SK-N-SH (cell line): ENCODE measurements at regions not wholly inside any gene's neighbourhood (a gene's known extent, or its start where the extent isn't known, plus 50 kb on each side); places are given as distances from the start of the nearest gene placed in this dataset.

ENCODE experiments used
- CTCF ChIA-PET: fragments of 300-600, 350-600 bp; formaldehyde crosslinking; extraction: SDS; loops from one replicate; lab custom pipeline; 2021; lab: Yijun Ruan, JAX
- POLR2A ChIA-PET: fragments of 350-600 bp; sonication (Branson Sonifier 250); formaldehyde crosslinking; extraction: SDS; loops from one replicate; lab custom pipeline; 2020; ENCODE audit warnings: antibody characterized with exemption, inconsistent platforms; lab: Yijun Ruan, JAX
- DNase-seq: peaks from one replicate; pipeline ENCODE4 v3.0.0; 2012
- H2AFZ ChIP-seq: fragments of 200-600 bp; sonication (generic); 2 replicates; pipeline ENCODE4 v1.8.1; 2016; ENCODE audit warnings: antibody characterized with exemption, mild to moderate bottlenecking, low read depth
- H3F3A ChIP-seq: fragments of 200-600 bp; sonication (generic); replicated peaks from 2 replicates; pipeline ENCODE3; 2016; ENCODE audit warnings: antibody characterized with exemption, mild to moderate bottlenecking; ENCODE audit not compliant: insufficient read depth
- H3K27ac ChIP-seq, 2 experiments: fragments of 200-500 bp in 1 of 2; fragments of 200-600 bp in 1 of 2; sonication (Bioruptor generic) in 1 of 2; sonication (generic), shearing (Covaris generic) in 1 of 2; 2 replicates each; pipeline versions ENCODE4 v1.5.1 to v1.6.1; 2014 to 2016; ENCODE audit warnings: low read depth in 2 of 2, inconsistent platforms in 1 of 2, low read length in 1 of 2, mild to moderate bottlenecking in 1 of 2, mixed read lengths in 1 of 2
- H3K27me3 ChIP-seq: fragments of 200-600 bp; sonication (generic), shearing (Covaris generic); 2 replicates; pipeline ENCODE4 v1.6.1; 2016; ENCODE audit warnings: mixed run types; ENCODE audit not compliant: insufficient read depth
- H3K36me3 ChIP-seq, 2 experiments: fragments of 200-500 bp in 1 of 2; fragments of 200-600 bp in 1 of 2; sonication (Bioruptor generic) in 1 of 2; sonication (generic) in 1 of 2; replicated peaks in 1 of 2; 2 replicates each; pipeline versions ENCODE3 to v1.5.1; 2014 to 2016; ENCODE audit warnings: low read length in 1 of 2, mild to moderate bottlenecking in 1 of 2; ENCODE audit not compliant: insufficient read depth in 2 of 2, control insufficient read depth in 1 of 2
- H3K4me1 ChIP-seq, 2 experiments: fragments of 200-500 bp in 1 of 2; fragments of 200-600 bp in 1 of 2; sonication (Bioruptor generic) in 1 of 2; sonication (generic), shearing (Covaris generic) in 1 of 2; 2 replicates each; pipeline versions ENCODE4 v1.5.1 to v1.6.1; 2014 to 2016; ENCODE audit warnings: low read depth in 1 of 2, low read length in 1 of 2, mixed run types in 1 of 2; ENCODE audit not compliant: insufficient read depth in 2 of 2, control insufficient read depth in 1 of 2
- H3K4me2 ChIP-seq: fragments of 200-600 bp; sonication (generic), shearing (Covaris generic); 2 replicates; pipeline ENCODE4 v1.6.1; 2017; ENCODE audit warnings: mixed run types
- H3K4me3 ChIP-seq, 2 experiments: fragments of 200-500 bp in 1 of 2; fragments of 200-600 bp in 1 of 2; sonication (Bioruptor generic) in 1 of 2; sonication (generic), shearing (Covaris generic) in 1 of 2; 2 replicates each; pipeline versions ENCODE4 v1.5.1 to v1.8.1; 2014 to 2016; ENCODE audit warnings: low read depth in 2 of 2, inconsistent platforms in 1 of 2, low read length in 1 of 2, mild to moderate bottlenecking in 1 of 2, mixed read lengths in 1 of 2, moderate library complexity in 1 of 2
- H3K79me2 ChIP-seq: fragments of 200-600 bp; sonication (generic); 2 replicates; pipeline ENCODE4 v1.8.1; 2017; ENCODE audit warnings: mild to moderate bottlenecking; ENCODE audit not compliant: insufficient read depth
- H3K9ac ChIP-seq: fragments of 200-600 bp; sonication (generic); 2 replicates; pipeline ENCODE4 v1.6.1; 2017; ENCODE audit warnings: mixed run types
- H3K9me2 ChIP-seq: fragments of 200-600 bp; sonication (generic); 2 replicates; pipeline ENCODE4 v1.6.1; 2017; ENCODE audit warnings: mixed run types
- H3K9me3 ChIP-seq: fragments of 200-600 bp; sonication (generic); 2 replicates; pipeline ENCODE4 v1.6.1; 2017; ENCODE audit warnings: mixed run types, mild to moderate bottlenecking, moderate library complexity
- H4K20me1 ChIP-seq: fragments of 200-600 bp; sonication (generic); 2 replicates; pipeline ENCODE4 v1.6.1; 2017; ENCODE audit warnings: mild to moderate bottlenecking, mixed run types; ENCODE audit not compliant: insufficient read depth
- CTCF ChIP-seq: fragments of 200-600 bp; sonication (generic); IDR thresholded peaks from 2 replicates; pipeline ENCODE4 v1.6.1; 2017; ENCODE audit warnings: antibody characterized with exemption, mild to moderate bottlenecking, moderate library complexity
- ELF1 ChIP-seq: IDR thresholded peaks from 2 replicates; pipeline ENCODE4 v1.4.0; 2012
- EP300 ChIP-seq, 2 experiments: IDR thresholded peaks; 2 replicates each; pipeline versions ENCODE4 v1.4.0 to v1.6.1; 2012; ENCODE audit warnings: borderline replicate concordance in 1 of 2, low read depth in 1 of 2, low read length in 1 of 2
- EZH2phosphoT487 ChIP-seq: fragments of 200-600 bp; sonication (generic); IDR thresholded peaks from 2 replicates; pipeline ENCODE4 v1.6.1; 2017; ENCODE audit warnings: low read depth, mixed run types, mild to moderate bottlenecking, antibody characterized with exemption, moderate library complexity, borderline replicate concordance
- FOSL2 ChIP-seq: IDR thresholded peaks from 2 replicates; pipeline ENCODE4 v1.4.0; 2012; ENCODE audit warnings: low read depth, mild to moderate bottlenecking, moderate library complexity, borderline replicate concordance
- GABPA ChIP-seq: IDR thresholded peaks from 2 replicates; pipeline ENCODE4 v1.4.0; 2012; ENCODE audit warnings: low read depth, mild to moderate bottlenecking
- NFIC ChIP-seq: IDR thresholded peaks from 2 replicates; pipeline ENCODE4 v1.4.0; 2012; ENCODE audit warnings: borderline replicate concordance
- NRF1 ChIP-seq: IDR thresholded peaks from 2 replicates; pipeline ENCODE4 v1.6.1; 2012; ENCODE audit warnings: low read depth, mild to moderate bottlenecking, low read length
- PBX3 ChIP-seq: IDR thresholded peaks from 2 replicates; pipeline ENCODE4; 2012
- REST ChIP-seq: IDR thresholded peaks from 2 replicates; pipeline ENCODE4 v1.6.1; 2012; ENCODE audit warnings: mild to moderate bottlenecking, low read depth, low read length, moderate library complexity
- SIN3A ChIP-seq: IDR thresholded peaks from 2 replicates; pipeline ENCODE4 v1.6.1; 2012; ENCODE audit warnings: low read depth, mild to moderate bottlenecking, low read length, moderate library complexity, borderline replicate concordance
- SMC3 ChIP-seq: IDR thresholded peaks from 2 replicates; pipeline ENCODE4 v1.6.1; 2012; ENCODE audit warnings: low read depth, low read length, improper control_type of control experiment
- TAF1 ChIP-seq: IDR thresholded peaks from 2 replicates; pipeline ENCODE4 v1.6.1; 2012; ENCODE audit warnings: low read depth, mild to moderate bottlenecking, low read length, moderate library complexity, borderline replicate concordance
- TEAD4 ChIP-seq: IDR thresholded peaks from 2 replicates; pipeline ENCODE4 v1.4.0; 2012; ENCODE audit warnings: mild to moderate bottlenecking, borderline replicate concordance; ENCODE audit not compliant: insufficient read depth
- YY1 ChIP-seq: IDR thresholded peaks from 2 replicates; pipeline ENCODE4 v1.4.0; 2012; ENCODE audit warnings: low read depth, mild to moderate bottlenecking
- ZBTB33 ChIP-seq: IDR thresholded peaks from 2 replicates; pipeline ENCODE4 v1.4.0; 2012; ENCODE audit warnings: low read depth, borderline replicate concordance
- WGBS: methylation state at CpG from one replicate; pipeline ENCODE4 v1.1.6; 2017; ENCODE audit warnings: low lambda C conversion rate; 5-methylcytosine and 5-hydroxymethylcytosine counted together

GRCh38 chr5:163619951-163620350 is 114.5 kb downstream of the MAT2B start:
- H3K9ac ChIP-seq: no peak overlapping the region
- no peaks in the 10 kb centered on the region for H3K9me3 ChIP-seq
- H3K79me2 ChIP-seq: no peaks in the 10 kb centered on the region
- H3K27ac ChIP-seq: no peak overlapping the region
- H2AFZ ChIP-seq: no peak overlapping the region
- H4K20me1 ChIP-seq: no peaks in the 10 kb centered on the region
- DNase-seq: peak; percentile 8
- ChIA-PET POLR2A (no interaction called here), CTCF (interaction anchor here (1.0 kb wide), 1 partner anchor 14 kb away, joined by 4 read pairs; no protein-coding TSS in a partner anchor)
- no peak for TF ChIP-seq PBX3
- no peak for TF ChIP-seq EP300 (IDR thresholded peaks at IDR 0.05; ENCODE audit: borderline replicate concordance in 1 of 2, low read depth in 1 of 2, low read length in 1 of 2)
- no peak for TF ChIP-seq GABPA
- no peak for TF ChIP-seq NRF1
- TF ChIP-seq TAF1: no peak
- no peak for TF ChIP-seq REST
- 55% methylated on average over 5 of the region's 5 CpGs for WGBS
- H3K27me3 ChIP-seq: no peaks in the 10 kb centered on the region
- no peaks in the 10 kb centered on the region for H3K4me1 ChIP-seq
- no peaks in the 10 kb centered on the region for H3F3A ChIP-seq
- no peak overlapping the region for H3K4me3 ChIP-seq
- H3K9me2 ChIP-seq: no peaks in the 10 kb centered on the region
- no peaks in the 10 kb centered on the region for H3K36me3 ChIP-seq
- H3K4me2 ChIP-seq: no peak overlapping the region

GRCh38 chr5:163622799-163623198 is 117.4 kb downstream of the MAT2B start:
- Histone ChIP-seq H3F3A (no peaks in the 10 kb centered on the region), H3K4me3 (no peak overlapping the region), H3K79me2 (no peaks in the 10 kb centered on the region), H3K4me2 (no peak overlapping the region), H3K27me3 (no peaks in the 10 kb centered on the region), H3K9ac (no peak overlapping the region), H3K4me1 (no peaks in the 10 kb centered on the region), H3K9me2 (no peaks in the 10 kb centered on the region), H3K9me3 (no peaks in the 10 kb centered on the region), H3K36me3 (no peaks in the 10 kb centered on the region), H4K20me1 (no peaks in the 10 kb centered on the region), H2AFZ (no peak overlapping the region), H3K27ac (no peak overlapping the region)
- CTCF ChIA-PET: interaction anchor here (1.0 to 2.8 kb wide), 2 partner anchors 10 to 17 kb away, joined by 3 to 9 read pairs; no protein-coding TSS in a partner anchor
- 42% methylated on average over 2 of the region's 2 CpGs for WGBS
- DNase-seq: no peak
- POLR2A ChIA-PET: no interaction called here
- no peak for TF ChIP-seq ELF1
- TF ChIP-seq SIN3A: no peak
- no peak for TF ChIP-seq EZH2phosphoT487
- no peak for TF ChIP-seq TEAD4
- no peak for TF ChIP-seq FOSL2
- no peak for TF ChIP-seq GABPA
- TF ChIP-seq TAF1: no peak
- no peak for TF ChIP-seq ZBTB33
- TF ChIP-seq PBX3: no peak
- TF ChIP-seq YY1: no peak
- no peak for TF ChIP-seq CTCF
- TF ChIP-seq NFIC: no peak
- TF ChIP-seq SMC3: no peak
- TF ChIP-seq EP300 (IDR thresholded peaks at IDR 0.05; ENCODE audit: borderline replicate concordance in 1 of 2, low read depth in 1 of 2, low read length in 1 of 2): no peak
